OCI-LY7 (cell line): ENCODE measurements at regions not wholly inside any gene's neighbourhood (a gene's known extent, or its start where the extent isn't known, plus 50 kb on each side); places are given as distances from the start of the nearest gene placed in this dataset.

Experiments
- EZH2phosphoT487 ChIP-seq: fragments of 200-600 bp; sonication (generic); IDR thresholded peaks from 2 replicates; pipeline ENCODE4 v1.6.1; 2018; ENCODE audit warnings: low read depth, borderline replicate concordance, mild to moderate bottlenecking, mixed run types, antibody characterized with exemption, low read length, moderate library complexity, mixed read lengths
- TF ChIP-seq, protein P1 (sequence below): fragments of 200-600 bp; sonication (generic); conservative IDR thresholded peaks from 2 replicates; pipeline ENCODE4 v1.5.1; 2014; ENCODE audit warnings: mild to moderate bottlenecking, antibody characterized with exemption, low read length, moderate library complexity, mixed read lengths

DNA sequence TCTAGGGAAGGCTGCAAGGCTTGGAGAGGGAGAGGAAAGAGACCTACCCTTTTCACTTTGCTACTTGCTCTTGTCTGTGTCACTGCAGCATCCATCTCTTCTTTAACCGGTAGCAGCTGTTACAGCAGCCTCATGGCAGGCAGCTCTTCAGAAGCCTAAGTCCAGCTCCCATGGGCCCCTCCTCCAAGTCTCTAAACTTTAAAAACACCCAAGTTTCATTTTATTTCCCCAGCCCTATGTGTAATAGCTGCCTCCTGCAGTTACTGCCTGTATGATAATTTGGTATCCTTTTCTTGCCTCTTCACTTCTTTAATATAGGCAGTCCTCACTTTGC lies 313.1 kb upstream of the PIK3R1 start:
- TF ChIP-seq, protein P1, sequence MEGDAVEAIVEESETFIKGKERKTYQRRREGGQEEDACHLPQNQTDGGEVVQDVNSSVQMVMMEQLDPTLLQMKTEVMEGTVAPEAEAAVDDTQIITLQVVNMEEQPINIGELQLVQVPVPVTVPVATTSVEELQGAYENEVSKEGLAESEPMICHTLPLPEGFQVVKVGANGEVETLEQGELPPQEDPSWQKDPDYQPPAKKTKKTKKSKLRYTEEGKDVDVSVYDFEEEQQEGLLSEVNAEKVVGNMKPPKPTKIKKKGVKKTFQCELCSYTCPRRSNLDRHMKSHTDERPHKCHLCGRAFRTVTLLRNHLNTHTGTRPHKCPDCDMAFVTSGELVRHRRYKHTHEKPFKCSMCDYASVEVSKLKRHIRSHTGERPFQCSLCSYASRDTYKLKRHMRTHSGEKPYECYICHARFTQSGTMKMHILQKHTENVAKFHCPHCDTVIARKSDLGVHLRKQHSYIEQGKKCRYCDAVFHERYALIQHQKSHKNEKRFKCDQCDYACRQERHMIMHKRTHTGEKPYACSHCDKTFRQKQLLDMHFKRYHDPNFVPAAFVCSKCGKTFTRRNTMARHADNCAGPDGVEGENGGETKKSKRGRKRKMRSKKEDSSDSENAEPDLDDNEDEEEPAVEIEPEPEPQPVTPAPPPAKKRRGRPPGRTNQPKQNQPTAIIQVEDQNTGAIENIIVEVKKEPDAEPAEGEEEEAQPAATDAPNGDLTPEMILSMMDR = no peak
- no peak for TF ChIP-seq EZH2phosphoT487
